GM21723 (cell line): ENCODE measurements at regions not wholly inside any gene's neighbourhood (a gene's known extent, or its start where the extent isn't known, plus 50 kb on each side); places are given as distances from the start of the nearest gene placed in this dataset.

ENCODE experiments used
- ATAC-seq: cut with Tn5 transposase; IDR thresholded peaks from one replicate; pipeline ENCODE4 v1.9.1; 2021; ENCODE audit warnings: mild to moderate bottlenecking, moderate library complexity; ENCODE audit not compliant: unreplicated experiment

DNA sequence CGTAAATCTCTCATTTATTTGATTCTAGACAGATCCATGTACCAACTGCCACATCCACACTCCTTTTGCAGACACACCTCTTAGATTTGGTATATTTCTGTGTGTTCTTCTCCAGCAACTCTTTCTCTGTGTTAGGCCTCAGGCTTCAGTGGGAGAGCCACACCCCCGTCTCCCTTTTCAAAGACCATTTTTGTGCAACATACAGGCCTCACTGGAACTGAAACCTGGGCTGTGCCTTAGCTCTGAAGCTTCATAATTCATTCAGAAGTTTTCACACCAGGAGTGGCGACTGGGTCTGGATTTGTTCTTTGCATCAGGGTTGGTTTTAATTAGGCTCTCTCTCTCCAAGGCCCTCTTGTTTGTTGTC, 170.2 kb downstream of the THBS2 start:
- no peak for ATAC-seq

- no peak for ATAC-seq
Observed at GRCh38 chr6:169082817-169083507, 170.7 kb downstream of the THBS2 start.

- ATAC-seq, result no peak
Observed at GRCh38 chr6:169082093-169082492, 171.6 kb downstream of the THBS2 start.

DNA sequence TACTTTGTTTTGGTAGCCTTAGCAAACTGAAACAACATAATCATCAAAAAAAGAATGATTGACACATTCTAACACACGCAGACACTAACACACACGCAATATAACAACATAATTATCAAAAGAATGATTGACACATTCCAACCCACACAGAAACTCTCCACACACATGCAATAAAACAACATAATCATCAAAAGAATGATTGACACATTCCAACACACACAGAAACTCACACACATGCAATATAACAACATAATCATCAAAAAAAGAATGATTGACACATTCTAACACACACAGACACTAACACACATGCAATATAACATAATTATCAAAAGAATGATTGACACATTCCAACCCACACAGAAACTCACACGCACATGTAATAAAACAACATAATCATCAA, 172.4 kb downstream of the THBS2 start:
- no peak for ATAC-seq

- no peak for ATAC-seq
Observed at GRCh38 chr6:169079650-169080049, 174.0 kb downstream of the THBS2 start.

GRCh38 chr6:169078399-169079145, 175.1 kb downstream of the THBS2 start:
- no peak for ATAC-seq

- no peak for ATAC-seq
Observed at GRCh38 chr6:169075915-169076654, 177.6 kb downstream of the THBS2 start.

GRCh38 chr6:169075211-169075914, 178.3 kb downstream of the THBS2 start:
- no peak for ATAC-seq

GRCh38 chr6:169074526-169074925, 179.1 kb downstream of the THBS2 start:
- ATAC-seq, result no peak

GRCh38 chr6:169073311-169073710, 180.3 kb downstream of the THBS2 start:
- ATAC-seq, result no peak

- no peak for ATAC-seq
Observed at GRCh38 chr6:169072127-169073042, 181.3 kb downstream of the THBS2 start.

DNA sequence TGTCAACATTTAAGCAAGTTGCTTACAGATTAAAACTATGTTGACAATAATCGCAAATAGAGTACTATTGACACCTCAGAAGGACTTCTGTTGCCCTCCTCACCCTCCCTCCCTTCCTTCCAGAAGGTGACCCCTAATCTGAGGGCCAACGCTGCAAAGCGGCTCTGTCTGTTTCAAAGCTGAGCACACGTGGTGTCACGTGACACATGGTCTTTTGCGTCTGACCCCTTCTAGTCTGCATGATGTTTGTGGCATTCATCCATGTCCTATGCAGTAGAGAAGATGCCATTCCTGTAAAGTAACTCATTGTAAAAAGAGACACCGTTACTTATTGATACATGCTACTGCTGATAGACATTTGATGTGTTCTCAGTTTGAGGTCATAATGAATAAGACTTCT, 182.3 kb downstream of the THBS2 start:
- ATAC-seq, result no peak

- no peak for ATAC-seq
Observed at GRCh38 chr6:169070506-169071176, 183.0 kb downstream of the THBS2 start.

DNA sequence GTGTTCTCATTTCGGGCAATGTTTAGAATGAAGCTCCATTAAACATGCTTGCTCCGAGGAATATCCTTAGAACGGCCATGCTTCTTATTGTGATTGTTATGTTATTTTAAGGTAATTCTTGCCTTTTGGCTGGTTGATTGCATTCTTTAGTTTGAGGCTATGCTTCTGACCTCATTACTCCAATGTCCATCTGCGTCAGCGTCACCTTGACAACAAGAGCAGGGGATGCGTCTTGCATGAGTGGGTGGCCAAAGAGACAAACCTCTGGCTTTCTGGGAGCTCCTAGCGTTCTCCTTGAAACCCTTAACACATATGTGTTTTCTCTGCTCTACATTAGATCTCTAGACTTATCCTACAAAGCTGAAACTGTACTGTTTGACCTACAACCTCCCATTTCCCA, 184.3 kb downstream of the THBS2 start:
- ATAC-seq, result no peak

DNA sequence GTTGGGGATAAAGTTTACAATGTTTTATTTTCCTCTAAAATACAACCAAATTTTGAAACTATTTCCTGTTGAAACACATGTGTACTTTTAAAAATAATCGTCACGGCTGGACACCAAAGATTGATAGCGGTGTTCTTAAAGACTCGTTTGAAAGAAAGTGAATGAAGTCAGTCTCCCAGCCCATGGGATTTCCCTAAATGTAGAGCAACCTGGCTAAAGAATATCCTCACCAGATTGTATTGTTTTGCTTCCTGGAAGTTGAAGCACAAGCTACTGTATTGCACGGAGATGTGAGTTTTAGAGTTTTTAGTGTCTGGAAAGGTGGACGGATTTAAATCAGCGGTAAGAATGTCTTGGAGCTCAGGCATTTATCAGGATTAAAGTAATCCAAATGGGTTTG, 189.5 kb downstream of the THBS2 start:
- no peak for ATAC-seq

DNA sequence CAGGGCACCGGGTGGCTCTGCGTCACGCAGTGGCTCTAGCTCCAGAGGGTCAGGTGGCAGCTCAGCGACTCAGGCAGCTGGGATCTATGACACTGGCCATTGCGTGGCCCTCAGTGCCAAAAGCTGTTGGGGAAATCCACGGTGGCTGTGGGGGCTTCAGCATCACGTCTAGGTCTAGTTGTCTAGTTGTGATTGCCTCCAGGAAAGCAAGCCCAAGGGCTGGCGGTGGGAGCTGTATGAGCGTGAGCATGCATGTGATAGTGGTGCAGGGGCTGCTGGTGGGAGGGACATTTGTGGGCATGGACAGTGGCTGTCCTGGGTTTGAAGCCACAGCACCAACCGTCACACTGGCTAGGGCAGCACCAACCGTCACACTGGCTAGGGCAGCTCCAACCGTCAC, 191.4 kb downstream of the THBS2 start:
- no peak for ATAC-seq

GRCh38 chr6:169058634-169059033, 195.0 kb downstream of the THBS2 start:
- no peak for ATAC-seq

DNA sequence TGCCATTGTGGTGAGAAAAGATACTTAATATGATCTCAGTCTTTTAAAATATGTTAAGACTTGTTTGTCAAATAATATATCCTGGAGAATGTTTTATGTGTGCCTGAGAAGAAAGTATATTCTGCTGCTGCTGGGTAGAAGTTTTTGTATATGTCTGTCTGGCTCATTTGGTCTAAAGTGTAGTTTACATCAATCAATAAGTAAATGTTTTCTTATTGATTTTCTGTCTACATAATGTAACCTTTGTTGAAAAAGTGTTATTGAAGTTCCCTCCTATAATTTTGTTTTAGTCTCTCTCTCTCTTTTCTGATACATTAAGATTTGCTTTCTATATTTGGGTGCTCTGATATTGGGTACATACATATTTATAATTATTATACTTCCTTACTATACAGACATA, 201.2 kb downstream of the THBS2 start:
- no peak for ATAC-seq

DNA sequence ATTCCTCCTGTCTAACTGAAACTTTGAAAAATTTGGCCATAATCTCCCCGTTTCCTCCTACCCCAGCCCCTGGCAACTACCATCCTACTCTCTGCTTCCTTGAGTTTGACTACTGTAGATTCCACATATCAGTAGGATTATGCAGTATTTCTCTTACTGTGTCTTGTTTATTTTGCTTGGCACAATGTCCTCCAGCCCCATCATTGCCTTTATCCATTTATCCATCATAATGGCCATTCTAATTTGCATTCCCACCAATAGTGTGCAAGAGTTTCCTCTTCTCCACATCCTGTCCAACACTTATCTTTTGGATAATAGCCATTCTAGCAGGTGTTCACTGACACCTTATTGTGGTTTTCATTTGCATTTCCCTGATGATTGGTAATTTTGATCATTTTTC, 202.3 kb downstream of the THBS2 start:
- no peak for ATAC-seq

GRCh38 chr6:169048865-169049205, 204.8 kb downstream of the THBS2 start:
- ATAC-seq, result no peak
